ENCODE measurements at regions not wholly inside any gene's neighbourhood (a gene's known extent, or its start where the extent isn't known, plus 50 kb on each side); places are given as distances from the start of the nearest gene placed in this dataset.

- intact Hi-C loops (cut with micrococcal nuclease) = no loop called here
Measured at GRCh38 chr4:18733961-18734360, 712.4 kb upstream of the LCORL start.

More at GRCh38 chr4:18733961-18734360, 712.4 kb upstream of the LCORL start:
- DNase-seq (ENCODE audit: low read depth, low spot score) (no peak), FAIRE-seq (no peak)
- H3K27me3 ChIP-seq (ENCODE audit: control insufficient read depth in 2 of 2, insufficient read depth in 2 of 2, low read length in 2 of 2) = no peaks in the 10 kb centered on the region
- ChIA-PET POLR2A (no interaction called here), CTCF (no interaction called here)
- no peaks in the 10 kb centered on the region for H3K4me1 ChIP-seq (ENCODE audit: control insufficient read depth, extremely low read depth, insufficient read depth, low read length)
- no peak overlapping the region for H3K9ac ChIP-seq (replicated peaks; ENCODE audit: extremely low read depth, insufficient read depth, low read length)
- dilution Hi-C loops (cut with MboI; ENCODE audit: extremely low pct_ligation_motif_present, low sequenced_read_pairs) = no loop called here
- no peak overlapping the region for H3K4me2 ChIP-seq (ENCODE audit: insufficient read depth, low read length)
- H2AFZ ChIP-seq (ENCODE audit: low read depth, low read length) = no peak overlapping the region
- no TSS peak for BruUV-seq (replicated peaks)
- H3K36me3 ChIP-seq (ENCODE audit: control insufficient read depth in 2 of 2, extremely low read depth in 1 of 2, insufficient read depth in 2 of 2, low read length in 2 of 2) = no peaks in the 10 kb centered on the region
- H3K9me3 ChIP-seq (replicated peaks; ENCODE audit: control insufficient read depth, insufficient read depth, low read length) = no peaks in the 10 kb centered on the region
- H3K79me2 ChIP-seq (ENCODE audit: control insufficient read depth, insufficient read depth, low read length) = no peaks in the 10 kb centered on the region
- H3K9me1 ChIP-seq (replicated peaks; ENCODE audit: control insufficient read depth, extremely low read depth, insufficient read depth, low read length) = no peaks in the 10 kb centered on the region
- no peak overlapping the region for H3K4me3 ChIP-seq (replicated peaks in 1 of 3; ENCODE audit: insufficient read depth in 1 of 3, low read depth in 1 of 3, low read length in 3 of 3)
- no peaks in the 10 kb centered on the region for H4K20me1 ChIP-seq (replicated peaks; ENCODE audit: control insufficient read depth, extremely low read depth, insufficient read depth, low read length)
- TF ChIP-seq CTCF (IDR thresholded peaks at IDR 0.05; ENCODE audit: extremely low read depth in 1 of 2, insufficient read depth in 1 of 2, low read depth in 1 of 2, low read length in 2 of 2) (no peak), POLR2A (IDR thresholded peaks at IDR 0.05; ENCODE audit: low read depth, low read length) (no peak), MYC (IDR thresholded peaks at IDR 0.05; ENCODE audit: low read depth, low read length) (no peak), JUN (IDR thresholded peaks at IDR 0.05; ENCODE audit: borderline replicate concordance, insufficient read depth, insufficient read length, low read depth) (no peak), MAX (IDR thresholded peaks at IDR 0.05; ENCODE audit: insufficient read depth, insufficient read length) (no peak), EZH2 (IDR thresholded peaks at IDR 0.05; ENCODE audit: borderline replicate concordance, low read depth, low read length, severe bottlenecking) (no peak)
- no peak overlapping the region for H3K27ac ChIP-seq (ENCODE audit: insufficient read depth, low read depth, low read length)

All from endothelial cell of umbilical vein (primary cell).